Esophagus squamous epithelium (tissue), 4 donors: ENCODE measurements at regions not wholly inside any gene's neighbourhood (a gene's known extent, or its start where the extent isn't known, plus 50 kb on each side); places are given as distances from the start of the nearest gene placed in this dataset.
"Not testable (repeated sequence)": the region's sequence is repeated elsewhere in the genome, so short reads cannot be mapped to it uniquely, and the experiment has no call there.

Experiments
- CTCF ChIP-seq, 6 experiments: fragments of 450-650 bp in 4 of 6; fragments of 200-600 bp in 2 of 6; sonication (generic) in 2 of 6; IDR thresholded peaks; one replicate each; pipeline ENCODE4 v1.5.1; 2016 to 2019; ENCODE audit warnings: antibody characterized with exemption in 6 of 6, mild to moderate bottlenecking in 4 of 6, moderate library complexity in 4 of 6
- POLR2A ChIP-seq, 4 donors: fragments of 450-650 bp; IDR thresholded peaks; one replicate each; pipeline ENCODE4 v1.6.1; 2017; ENCODE audit warnings: antibody characterized with exemption in 4 of 4, mild to moderate bottlenecking in 4 of 4, moderate library complexity in 3 of 4

GRCh38 chr3:20970807-20971206 lies 780.2 kb downstream of the ZNF385D start:
- not testable (repeated sequence) for TF ChIP-seq CTCF, POLR2A (IDR thresholded peaks at IDR 0.05)
